Esophagus muscularis mucosa (tissue), 4 donors: ENCODE measurements at regions not wholly inside any gene's neighbourhood (a gene's known extent, or its start where the extent isn't known, plus 50 kb on each side); places are given as distances from the start of the nearest gene placed in this dataset.

Experiments used
- DNase-seq: peaks from one replicate; pipeline ENCODE4 v3.0.0-alpha.2; 2017; ENCODE audit errors: extremely low spot score
- H3K27ac ChIP-seq, 4 donors: fragments of 200-600 bp; sonication (generic); replicated peaks in 1 of 4; 1 replicate in 3 of 4; 2 replicates in 1 of 4; pipeline ENCODE4 v1.5.1; 2016 to 2019; ENCODE audit warnings: mild to moderate bottlenecking in 1 of 4
- H3K27me3 ChIP-seq, 4 donors: fragments of 200-600 bp; sonication (generic); one replicate each; pipeline versions ENCODE4 v1.5.1 to v1.6.0; 2016 to 2019
- H3K36me3 ChIP-seq, 4 donors: fragments of 200-600 bp; sonication (generic); one replicate each; pipeline ENCODE4 v1.5.1; 2016 to 2019
- H3K4me1 ChIP-seq, 4 donors: fragments of 200-600 bp; sonication (generic); one replicate each; pipeline ENCODE4 v1.5.1; 2016 to 2019
- H3K4me3 ChIP-seq, 4 donors: fragments of 200-600 bp; sonication (generic); 1 replicate in 2 of 4; 2 replicates in 2 of 4; pipeline ENCODE4 v1.5.1; 2016 to 2019; ENCODE audit warnings: mild to moderate bottlenecking in 4 of 4, moderate library complexity in 1 of 4
- H3K9me3 ChIP-seq, 4 donors: fragments of 200-600 bp; sonication (generic); 1 replicate in 3 of 4; 2 replicates in 1 of 4; pipeline ENCODE4 v1.5.1; 2016 to 2019
- EP300 ChIP-seq: sonication (generic); formaldehyde crosslinking; IDR thresholded peaks from one replicate; pipeline ENCODE4 v1.6.1; 2017; ENCODE audit warnings: antibody characterized with exemption
- POLR2A ChIP-seq: fragments of 450-650 bp; IDR thresholded peaks from one replicate; pipeline ENCODE4 v1.6.1; 2017; ENCODE audit warnings: antibody characterized with exemption, moderate library complexity, mild to moderate bottlenecking, low read depth
- POLR2AphosphoS5 ChIP-seq, 2 donors: sonication (generic); formaldehyde crosslinking; IDR thresholded peaks; one replicate each; pipeline ENCODE4 v1.6.1; 2017; ENCODE audit warnings: antibody characterized with exemption in 2 of 2
- WGBS: methylation state at CpG from one replicate; pipeline ENCODE4 v1.1.5; 2018; 5-methylcytosine and 5-hydroxymethylcytosine counted together
- intact Hi-C: fragments of 100-400 bp; cut with DNase I; formaldehyde crosslinking; loops from one replicate; pipeline ENCODE4 v1.15.1; 2023
- TF ChIP-seq, protein P1 (sequence below), 3 experiments: fragments of 200-600 bp in 2 of 3; fragments of 450-650 bp in 1 of 3; sonication (generic) in 2 of 3; IDR thresholded peaks; one replicate each; pipeline ENCODE4 v1.5.1; 2017 to 2019; ENCODE audit warnings: antibody characterized with exemption in 3 of 3, mild to moderate bottlenecking in 2 of 3, moderate library complexity in 1 of 3

DNA sequence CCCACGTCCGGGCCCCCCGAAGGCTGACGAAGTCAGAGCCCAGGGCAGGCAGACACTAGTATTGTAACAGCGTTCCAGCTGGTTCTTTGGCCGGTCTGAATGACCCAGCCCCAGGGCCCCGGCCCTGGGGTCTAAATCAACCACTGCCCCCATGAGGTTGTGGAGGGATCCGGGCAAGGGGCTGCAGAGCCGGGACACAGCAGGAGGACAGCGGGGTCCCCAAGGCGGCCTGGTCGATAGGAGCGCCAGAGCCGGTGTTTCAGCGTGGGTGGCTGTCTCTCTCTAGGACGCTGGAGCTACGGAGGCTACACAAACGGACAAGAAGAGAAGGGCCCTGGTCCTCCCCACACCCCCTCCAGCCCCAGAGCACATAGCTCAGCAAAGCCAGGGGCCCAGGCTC, 101.8 kb downstream of the RBFOX3 start:
- Histone ChIP-seq H3K4me3 (no peak overlapping the region), H3K4me1 (no peaks in the 10 kb centered on the region), H3K27ac (no peak overlapping the region), H3K27me3 (peaks cover 0 to 41% (median 0%) of the 10 kb centered on the region in 4 donors), H3K36me3 (no peaks in the 10 kb centered on the region), H3K9me3 (no peaks in the 10 kb centered on the region)
- WGBS, result 82% methylated on average over 17 of the region's 18 CpGs
- intact Hi-C loops, result no loop called here
- TF ChIP-seq POLR2A, result no peak
- no peak for TF ChIP-seq POLR2AphosphoS5 (IDR thresholded peaks at IDR 0.05)
- TF ChIP-seq EP300, result no peak
- TF ChIP-seq, protein P1, sequence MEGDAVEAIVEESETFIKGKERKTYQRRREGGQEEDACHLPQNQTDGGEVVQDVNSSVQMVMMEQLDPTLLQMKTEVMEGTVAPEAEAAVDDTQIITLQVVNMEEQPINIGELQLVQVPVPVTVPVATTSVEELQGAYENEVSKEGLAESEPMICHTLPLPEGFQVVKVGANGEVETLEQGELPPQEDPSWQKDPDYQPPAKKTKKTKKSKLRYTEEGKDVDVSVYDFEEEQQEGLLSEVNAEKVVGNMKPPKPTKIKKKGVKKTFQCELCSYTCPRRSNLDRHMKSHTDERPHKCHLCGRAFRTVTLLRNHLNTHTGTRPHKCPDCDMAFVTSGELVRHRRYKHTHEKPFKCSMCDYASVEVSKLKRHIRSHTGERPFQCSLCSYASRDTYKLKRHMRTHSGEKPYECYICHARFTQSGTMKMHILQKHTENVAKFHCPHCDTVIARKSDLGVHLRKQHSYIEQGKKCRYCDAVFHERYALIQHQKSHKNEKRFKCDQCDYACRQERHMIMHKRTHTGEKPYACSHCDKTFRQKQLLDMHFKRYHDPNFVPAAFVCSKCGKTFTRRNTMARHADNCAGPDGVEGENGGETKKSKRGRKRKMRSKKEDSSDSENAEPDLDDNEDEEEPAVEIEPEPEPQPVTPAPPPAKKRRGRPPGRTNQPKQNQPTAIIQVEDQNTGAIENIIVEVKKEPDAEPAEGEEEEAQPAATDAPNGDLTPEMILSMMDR (IDR thresholded peaks at IDR 0.05), result no peak
- DNase-seq, result no peak

DNA sequence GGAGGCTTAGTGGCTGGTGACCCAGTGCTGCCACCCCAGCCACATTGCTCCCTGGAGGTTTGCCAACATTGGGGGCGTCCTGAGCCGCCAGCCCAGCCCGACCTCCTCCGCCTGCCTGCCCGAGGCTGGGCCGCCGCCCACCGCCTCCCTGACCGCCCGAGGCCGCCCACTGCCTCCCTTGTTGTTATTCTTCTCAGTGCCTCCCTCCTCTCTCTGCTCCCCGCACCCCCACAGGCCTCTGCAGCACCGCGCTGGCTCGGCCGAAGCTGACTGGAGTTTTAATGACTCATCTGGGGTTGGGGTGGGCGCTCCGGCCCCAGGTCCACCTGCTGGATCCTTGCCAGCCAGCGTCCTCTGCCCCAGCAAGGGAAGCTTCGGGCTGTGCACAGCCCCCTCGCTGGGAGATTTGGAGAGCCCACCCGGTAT, 102.5 kb downstream of the RBFOX3 start:
- Histone ChIP-seq H3K4me3 (no peak overlapping the region), H3K36me3 (no peaks in the 10 kb centered on the region), H3K9me3 (no peaks in the 10 kb centered on the region), H3K4me1 (no peaks in the 10 kb centered on the region), H3K27ac (no peak overlapping the region), H3K27me3 (peaks cover 0 to 41% (median 0%) of the 10 kb centered on the region in 4 donors)
- no peak for DNase-seq
- 74% methylated on average over 15 of the region's 22 CpGs for WGBS
- intact Hi-C loops, result no loop called here
- no peak for TF ChIP-seq EP300
- no peak for TF ChIP-seq POLR2A
- TF ChIP-seq POLR2AphosphoS5 (IDR thresholded peaks at IDR 0.05), result no peak
- TF ChIP-seq, protein P1 (IDR thresholded peaks at IDR 0.05), result no peak

DNA sequence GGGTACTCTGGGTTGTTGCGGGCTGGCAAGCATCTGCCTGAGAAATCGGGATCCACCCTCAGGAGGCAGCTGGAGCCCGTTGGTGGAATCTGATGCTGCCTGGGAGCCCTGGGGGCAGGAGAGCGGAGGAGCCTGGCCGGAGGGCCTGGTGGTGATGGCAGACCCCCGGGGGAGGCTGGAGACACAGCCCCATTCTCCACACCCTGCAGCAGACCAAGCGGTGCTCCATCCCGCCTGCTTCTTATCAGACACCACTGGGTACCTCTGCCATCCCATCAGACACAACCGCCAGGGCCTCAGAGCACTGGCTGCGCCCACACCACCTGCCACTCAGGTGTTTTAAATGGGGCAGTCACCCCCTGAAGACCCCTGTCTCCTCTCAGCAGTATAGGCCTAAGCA, 103.9 kb downstream of the RBFOX3 start:
- TF ChIP-seq POLR2AphosphoS5 (IDR thresholded peaks at IDR 0.05) (no peak), POLR2A (no peak), EP300 (no peak)
- TF ChIP-seq, protein P1 (IDR thresholded peaks at IDR 0.05), result no peak
- DNase-seq, result no peak
- no peaks in the 10 kb centered on the region for H3K9me3 ChIP-seq
- H3K4me3 ChIP-seq, result no peak overlapping the region
- H3K36me3 ChIP-seq, result no peaks in the 10 kb centered on the region
- peaks cover 0 to 43% (median 0%) of the 10 kb centered on the region in 4 donors for H3K27me3 ChIP-seq
- no peak overlapping the region for H3K27ac ChIP-seq
- intact Hi-C loops, result no loop called here
- 100% methylated on average over 2 of the region's 10 CpGs for WGBS
- no peaks in the 10 kb centered on the region for H3K4me1 ChIP-seq

DNA sequence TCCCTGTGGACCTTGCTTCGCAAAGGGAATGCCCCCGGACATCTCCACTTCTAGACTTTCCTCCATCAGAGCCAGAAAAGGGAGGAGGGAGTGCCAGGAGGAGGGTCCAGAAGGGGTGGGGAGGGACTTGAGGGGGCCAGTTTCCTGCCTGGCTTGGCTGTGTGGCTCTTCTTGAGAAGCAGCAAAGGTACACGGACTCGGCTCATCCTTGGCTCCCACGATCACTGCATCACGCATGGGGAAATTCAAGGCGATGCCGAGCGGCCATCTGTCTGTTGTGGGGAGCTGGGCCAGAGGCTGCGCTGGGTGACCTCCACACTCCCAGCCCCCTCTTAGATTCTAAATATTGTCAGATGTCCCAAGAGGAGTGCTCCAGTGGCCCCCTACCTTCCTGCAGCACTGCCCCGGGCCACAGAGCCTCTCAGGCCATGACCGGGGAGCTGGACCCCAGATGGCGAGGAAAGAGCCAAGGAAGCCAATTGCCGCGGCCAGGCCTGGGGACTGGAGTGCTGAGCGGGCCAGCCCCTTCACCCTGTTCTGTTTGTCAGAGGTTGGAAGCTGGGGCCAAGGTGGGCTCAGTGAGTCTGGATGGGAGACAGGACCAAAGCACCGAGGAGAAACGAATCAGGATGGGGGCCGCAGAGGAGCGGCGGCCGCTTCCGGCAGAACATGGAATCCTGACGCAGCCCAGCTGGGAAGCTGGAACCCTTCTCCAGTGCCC, 104.5 kb downstream of the RBFOX3 start:
- DNase-seq, result no peak
- TF ChIP-seq, protein P1 (IDR thresholded peaks at IDR 0.05), result no peak
- TF ChIP-seq POLR2AphosphoS5 (IDR thresholded peaks at IDR 0.05), result no peak
- Histone ChIP-seq H3K4me3 (no peak overlapping the region), H3K27me3 (peaks cover 0 to 50% (median 0%) of the 10 kb centered on the region in 4 donors), H3K27ac (no peak overlapping the region), H3K9me3 (no peaks in the 10 kb centered on the region), H3K36me3 (no peaks in the 10 kb centered on the region), H3K4me1 (no peaks in the 10 kb centered on the region)
- intact Hi-C loops, result no loop called here
- WGBS, result 91% methylated on average over 23 of the region's 24 CpGs

DNA sequence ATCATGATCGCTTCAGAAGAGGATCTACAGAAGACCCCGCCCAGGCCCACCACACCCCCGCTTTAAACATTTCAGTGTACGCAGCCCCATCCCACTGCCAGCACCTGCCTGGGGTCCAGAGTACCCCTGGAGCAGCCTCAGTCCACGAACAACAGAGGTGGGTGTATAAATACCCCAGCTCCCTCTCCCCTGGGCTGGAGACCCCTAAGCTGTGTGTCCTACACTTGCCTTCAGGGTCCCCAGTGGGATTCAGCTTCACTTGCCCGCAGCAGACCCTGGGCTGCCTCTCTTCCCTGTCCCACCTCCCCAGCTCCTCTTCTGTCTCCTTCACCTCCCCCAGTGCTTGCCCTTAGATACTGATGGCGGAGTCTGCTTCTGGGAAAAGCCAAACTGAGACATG, 105.7 kb downstream of the RBFOX3 start:
- intact Hi-C loops, result no loop called here

More for the DNA sequence above, 105.7 kb downstream of the RBFOX3 start:
- Histone ChIP-seq H3K4me3 (no peak overlapping the region), H3K9me3 (no peaks in the 10 kb centered on the region), H3K27me3 (peaks cover 0 to 53% (median 0%) of the 10 kb centered on the region in 4 donors), H3K36me3 (no peaks in the 10 kb centered on the region), H3K4me1 (no peaks in the 10 kb centered on the region), H3K27ac (no peak overlapping the region)
- DNase-seq, result no peak
- WGBS, result 97% methylated on average over 7 of the region's 7 CpGs
- TF ChIP-seq POLR2A (no peak), EP300 (no peak), POLR2AphosphoS5 (IDR thresholded peaks at IDR 0.05) (no peak)
- TF ChIP-seq, protein P1 (IDR thresholded peaks at IDR 0.05), result no peak
